Hepatocyte (in vitro differentiated cells): ENCODE measurements at regions not wholly inside any gene's neighbourhood (a gene's known extent, or its start where the extent isn't known, plus 50 kb on each side); places are given as distances from the start of the nearest gene placed in this dataset.

Experiments used
- EZH2 ChIP-seq: fragments of 200-600 bp; sonication (generic); IDR thresholded peaks from 2 replicates; pipeline ENCODE4 v1.6.1; 2016; ENCODE audit warnings: antibody characterized with exemption, mild to moderate bottlenecking, borderline replicate concordance
- EZH2phosphoT487 ChIP-seq: fragments of 200-600 bp; sonication (generic); IDR thresholded peaks from one replicate; pipeline ENCODE4 v1.6.1; 2018; ENCODE audit warnings: antibody characterized with exemption, mild to moderate bottlenecking, low read depth, moderate library complexity; ENCODE audit not compliant: unreplicated experiment, severe bottlenecking
- TF ChIP-seq, protein P1 (sequence below): fragments of 200-600 bp; sonication (generic); IDR thresholded peaks from 2 replicates; pipeline ENCODE4 v1.5.1; 2016; ENCODE audit warnings: antibody characterized with exemption, mild to moderate bottlenecking; ENCODE audit not compliant: poor library complexity

DNA sequence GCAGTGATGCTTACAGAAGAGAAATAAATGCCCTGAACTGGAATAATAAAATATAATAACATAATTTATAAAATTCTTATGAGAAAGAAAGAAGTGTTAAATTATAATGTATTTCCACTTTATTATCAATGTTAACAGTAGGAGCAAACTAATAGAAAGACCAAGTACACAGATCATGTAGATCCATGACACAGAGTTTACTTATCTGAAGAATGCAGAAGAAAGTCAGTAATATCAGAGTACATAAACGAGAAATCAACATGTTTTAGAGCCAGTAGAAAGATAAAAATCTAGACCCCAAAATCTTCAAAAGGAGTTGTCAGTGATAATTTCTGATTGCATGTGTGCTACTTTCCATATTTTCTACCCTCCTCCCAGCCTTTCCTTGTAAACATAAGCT lies 334.8 kb upstream of the MANEA start:
- TF ChIP-seq, protein P1, sequence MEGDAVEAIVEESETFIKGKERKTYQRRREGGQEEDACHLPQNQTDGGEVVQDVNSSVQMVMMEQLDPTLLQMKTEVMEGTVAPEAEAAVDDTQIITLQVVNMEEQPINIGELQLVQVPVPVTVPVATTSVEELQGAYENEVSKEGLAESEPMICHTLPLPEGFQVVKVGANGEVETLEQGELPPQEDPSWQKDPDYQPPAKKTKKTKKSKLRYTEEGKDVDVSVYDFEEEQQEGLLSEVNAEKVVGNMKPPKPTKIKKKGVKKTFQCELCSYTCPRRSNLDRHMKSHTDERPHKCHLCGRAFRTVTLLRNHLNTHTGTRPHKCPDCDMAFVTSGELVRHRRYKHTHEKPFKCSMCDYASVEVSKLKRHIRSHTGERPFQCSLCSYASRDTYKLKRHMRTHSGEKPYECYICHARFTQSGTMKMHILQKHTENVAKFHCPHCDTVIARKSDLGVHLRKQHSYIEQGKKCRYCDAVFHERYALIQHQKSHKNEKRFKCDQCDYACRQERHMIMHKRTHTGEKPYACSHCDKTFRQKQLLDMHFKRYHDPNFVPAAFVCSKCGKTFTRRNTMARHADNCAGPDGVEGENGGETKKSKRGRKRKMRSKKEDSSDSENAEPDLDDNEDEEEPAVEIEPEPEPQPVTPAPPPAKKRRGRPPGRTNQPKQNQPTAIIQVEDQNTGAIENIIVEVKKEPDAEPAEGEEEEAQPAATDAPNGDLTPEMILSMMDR: no peak
- no peak for TF ChIP-seq EZH2
- TF ChIP-seq EZH2phosphoT487: no peak
